ENCODE measurements at regions not wholly inside any gene's neighbourhood (a gene's known extent, or its start where the extent isn't known, plus 50 kb on each side); places are given as distances from the start of the nearest gene placed in this dataset.

DNA sequence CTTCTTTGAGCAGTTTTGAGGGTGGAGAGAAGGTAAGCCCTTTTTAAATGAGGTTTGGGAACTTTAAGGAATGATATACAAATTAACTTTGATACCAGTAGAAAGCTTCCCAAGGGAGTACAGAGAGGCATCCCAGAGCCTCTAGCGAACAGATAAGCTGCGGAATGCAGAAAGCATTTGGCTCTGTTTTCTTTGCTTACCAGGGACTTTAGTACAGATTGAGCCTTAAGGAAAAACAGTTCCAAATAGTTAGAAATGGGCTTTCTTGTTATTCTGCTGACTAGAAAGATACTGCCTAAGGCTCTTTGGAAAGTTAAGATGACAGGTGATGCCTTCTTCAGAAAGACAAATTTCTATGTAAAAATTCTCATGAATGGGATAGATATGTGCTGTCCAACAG, 261.7 kb upstream of the FOXN3 start:
- TF ChIP-seq, protein P1, sequence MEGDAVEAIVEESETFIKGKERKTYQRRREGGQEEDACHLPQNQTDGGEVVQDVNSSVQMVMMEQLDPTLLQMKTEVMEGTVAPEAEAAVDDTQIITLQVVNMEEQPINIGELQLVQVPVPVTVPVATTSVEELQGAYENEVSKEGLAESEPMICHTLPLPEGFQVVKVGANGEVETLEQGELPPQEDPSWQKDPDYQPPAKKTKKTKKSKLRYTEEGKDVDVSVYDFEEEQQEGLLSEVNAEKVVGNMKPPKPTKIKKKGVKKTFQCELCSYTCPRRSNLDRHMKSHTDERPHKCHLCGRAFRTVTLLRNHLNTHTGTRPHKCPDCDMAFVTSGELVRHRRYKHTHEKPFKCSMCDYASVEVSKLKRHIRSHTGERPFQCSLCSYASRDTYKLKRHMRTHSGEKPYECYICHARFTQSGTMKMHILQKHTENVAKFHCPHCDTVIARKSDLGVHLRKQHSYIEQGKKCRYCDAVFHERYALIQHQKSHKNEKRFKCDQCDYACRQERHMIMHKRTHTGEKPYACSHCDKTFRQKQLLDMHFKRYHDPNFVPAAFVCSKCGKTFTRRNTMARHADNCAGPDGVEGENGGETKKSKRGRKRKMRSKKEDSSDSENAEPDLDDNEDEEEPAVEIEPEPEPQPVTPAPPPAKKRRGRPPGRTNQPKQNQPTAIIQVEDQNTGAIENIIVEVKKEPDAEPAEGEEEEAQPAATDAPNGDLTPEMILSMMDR (IDR thresholded peaks at IDR 0.05; ENCODE audit: low read depth, low read length), result no peak
- peaks cover 6% of the 10 kb centered on the region; the same call in 1 of the 2 replicates for H3K9me3 ChIP-seq (ENCODE audit: control insufficient read depth, insufficient read depth, low read length)
- CTCF ChIA-PET, result interaction anchor here (1.4 kb wide), 1 partner anchor 21 kb away, joined by 3 read pairs; no protein-coding TSS in a partner anchor
- H3K27ac ChIP-seq (ENCODE audit: low read depth, low read length), result no peak overlapping the region
- POLR2A ChIA-PET, result no interaction called here
- no peaks in the 10 kb centered on the region for H3K27me3 ChIP-seq (ENCODE audit: control insufficient read depth, insufficient read depth, low read length)
- no peak overlapping the region for H3K4me3 ChIP-seq (ENCODE audit: low read depth, low read length)
- no peak for DNase-seq (ENCODE audit: low read depth, low spot score)

DNA sequence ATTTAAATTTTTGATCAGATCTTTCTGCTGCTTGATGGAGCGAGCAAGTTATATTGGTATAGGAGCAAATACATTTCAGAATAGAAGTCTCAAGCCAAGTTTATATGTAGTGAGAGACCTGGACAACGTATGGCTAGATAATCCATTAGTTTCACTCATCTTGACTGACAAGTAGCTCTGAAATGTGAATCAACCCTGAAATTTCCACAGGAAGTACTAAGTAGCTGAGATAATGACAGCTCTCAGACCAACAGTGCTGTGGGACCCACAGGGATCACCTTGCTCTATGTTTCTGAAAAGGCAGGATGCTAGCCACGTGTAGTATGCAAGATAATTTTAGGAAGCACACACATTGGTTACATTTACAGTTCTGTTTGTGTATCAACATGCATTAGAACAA, 258.6 kb upstream of the FOXN3 start:
- Histone ChIP-seq H3K9me3 (ENCODE audit: control insufficient read depth, insufficient read depth, low read length) (no peaks in the 10 kb centered on the region), H3K4me3 (ENCODE audit: low read depth, low read length) (no peak overlapping the region), H3K27ac (ENCODE audit: low read depth, low read length) (no peak overlapping the region), H3K27me3 (ENCODE audit: control insufficient read depth, insufficient read depth, low read length) (no peaks in the 10 kb centered on the region)
- TF ChIP-seq, protein P1 (IDR thresholded peaks at IDR 0.05; ENCODE audit: low read depth, low read length), result no peak
- DNase-seq (ENCODE audit: low read depth, low spot score), result no peak
- POLR2A ChIA-PET, result no interaction called here
- CTCF ChIA-PET, result no interaction called here

DNA sequence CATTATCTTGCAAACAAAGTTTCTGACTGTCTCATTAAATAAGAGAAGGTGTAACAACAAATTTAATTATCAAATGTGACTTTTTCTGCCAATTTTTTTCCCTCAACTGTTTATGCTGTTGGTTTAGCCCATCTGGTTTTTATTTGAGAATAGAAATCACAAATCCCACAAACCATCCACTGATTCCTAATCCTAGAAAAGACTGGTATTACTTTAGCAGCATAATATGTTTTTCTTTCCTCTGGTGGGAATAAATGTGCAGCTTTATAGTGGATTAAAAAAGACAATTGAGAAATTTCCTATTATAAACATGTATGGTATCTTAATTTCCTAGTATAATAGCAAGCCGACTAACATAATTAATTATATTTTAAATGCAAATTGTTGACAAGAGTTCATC, 257.9 kb upstream of the FOXN3 start:
- POLR2A ChIA-PET, result no interaction called here
- H3K4me3 ChIP-seq (ENCODE audit: low read depth, low read length), result no peak overlapping the region
- no peak overlapping the region for H3K27ac ChIP-seq (ENCODE audit: low read depth, low read length)
- H3K9me3 ChIP-seq (ENCODE audit: control insufficient read depth, insufficient read depth, low read length), result no peaks in the 10 kb centered on the region
- H3K27me3 ChIP-seq (ENCODE audit: control insufficient read depth, insufficient read depth, low read length), result no peaks in the 10 kb centered on the region
- TF ChIP-seq, protein P1 (IDR thresholded peaks at IDR 0.05; ENCODE audit: low read depth, low read length), result no peak
- CTCF ChIA-PET, result no interaction called here
- no peak for DNase-seq (ENCODE audit: low read depth, low spot score)

DNA sequence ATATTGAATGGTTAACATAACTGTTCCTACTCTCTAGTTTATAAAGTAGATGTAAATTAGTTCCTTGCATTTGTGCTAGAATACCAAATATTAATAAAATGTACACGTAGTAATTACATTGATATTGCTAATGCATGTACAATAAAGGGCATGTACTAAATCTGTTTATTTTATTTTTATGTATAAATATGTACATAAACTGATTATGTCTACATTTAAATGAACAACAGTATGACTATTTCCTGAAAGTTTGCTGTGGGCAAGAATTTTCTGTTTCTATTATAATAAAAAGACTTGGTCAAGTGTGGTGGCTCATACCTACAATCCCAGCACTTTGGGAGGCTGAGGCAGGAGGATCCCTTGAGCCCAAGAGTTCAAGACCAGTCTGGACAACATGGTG, 257.2 kb upstream of the FOXN3 start:
- Histone ChIP-seq H3K27ac (ENCODE audit: low read depth, low read length) (no peak overlapping the region), H3K9me3 (ENCODE audit: control insufficient read depth, insufficient read depth, low read length) (no peaks in the 10 kb centered on the region), H3K27me3 (ENCODE audit: control insufficient read depth, insufficient read depth, low read length) (no peaks in the 10 kb centered on the region), H3K4me3 (ENCODE audit: low read depth, low read length) (no peak overlapping the region)
- no peak for DNase-seq (ENCODE audit: low read depth, low spot score)
- CTCF ChIA-PET, result no interaction called here
- POLR2A ChIA-PET, result interaction anchor here (0.6 kb wide), 1 partner anchor 170 kb away, joined by 5 read pairs; no protein-coding TSS in a partner anchor
- TF ChIP-seq, protein P1 (IDR thresholded peaks at IDR 0.05; ENCODE audit: low read depth, low read length), result no peak

DNA sequence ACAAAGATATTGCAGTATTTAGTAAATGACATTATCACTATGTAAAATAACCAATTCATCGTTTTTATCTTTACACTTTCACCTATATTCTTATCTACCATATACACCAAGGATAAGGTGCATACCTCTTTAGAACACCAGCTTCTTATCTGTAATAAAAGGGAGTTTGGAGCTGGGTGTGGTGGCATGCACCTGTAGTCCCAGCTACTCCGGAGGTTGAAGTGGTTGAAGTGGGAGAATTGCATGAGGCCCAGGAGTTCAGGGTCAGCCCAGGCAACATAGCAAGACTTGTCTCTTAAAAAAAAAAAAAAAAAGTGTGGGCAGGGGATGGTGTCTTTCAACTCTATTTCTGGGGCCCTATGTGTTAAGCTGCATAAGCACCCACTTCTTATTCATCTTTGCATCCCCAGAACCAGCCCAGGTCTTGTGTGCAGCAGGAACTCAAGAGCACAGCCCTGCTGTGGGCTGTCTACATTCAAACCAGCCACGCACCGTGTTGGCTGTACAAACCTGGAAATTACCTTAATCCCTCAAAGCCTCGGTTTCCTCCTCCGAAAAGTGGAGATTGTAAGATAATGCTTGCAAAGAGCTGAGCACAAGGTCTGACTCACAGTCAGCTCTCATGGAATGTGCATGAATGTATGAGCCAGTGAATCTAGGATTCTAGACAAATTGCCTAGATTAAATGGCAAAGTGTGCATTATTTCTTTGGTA, 256.6 kb upstream of the FOXN3 start:
- ChIA-PET CTCF (no interaction called here), POLR2A (interaction anchor here (0.6 kb wide), 1 partner anchor 171 kb away, joined by 5 read pairs; no protein-coding TSS in a partner anchor)
- H3K4me3 ChIP-seq (ENCODE audit: low read depth, low read length), result no peak overlapping the region
- H3K27me3 ChIP-seq (ENCODE audit: control insufficient read depth, insufficient read depth, low read length), result no peaks in the 10 kb centered on the region
- H3K27ac ChIP-seq (ENCODE audit: low read depth, low read length), result no peak overlapping the region
- no peak for DNase-seq (ENCODE audit: low read depth, low spot score)
- H3K9me3 ChIP-seq (ENCODE audit: control insufficient read depth, insufficient read depth, low read length), result no peaks in the 10 kb centered on the region
- TF ChIP-seq, protein P1 (IDR thresholded peaks at IDR 0.05; ENCODE audit: low read depth, low read length), result no peak

Measured in AG04450 (cell line).